Mesendoderm (in vitro differentiated cells): ENCODE measurements at regions not wholly inside any gene's neighbourhood (a gene's known extent, or its start where the extent isn't known, plus 50 kb on each side); places are given as distances from the start of the nearest gene placed in this dataset.

ENCODE experiments used
- DNase-seq: peaks from one replicate; pipeline ENCODE4 v3.0.0; 2013
- H2AK5ac ChIP-seq: 2 replicates; pipeline ENCODE4 v1.6.1; 2013; ENCODE audit warnings: low read length, inconsistent platforms
- H2BK120ac ChIP-seq: 2 replicates; pipeline ENCODE4 v1.6.1; 2013; ENCODE audit warnings: low read depth, mild to moderate bottlenecking, low read length, moderate library complexity, mixed read lengths
- H2BK15ac ChIP-seq: replicated peaks from 2 replicates; pipeline ENCODE4 v1.6.1; 2013; ENCODE audit warnings: low read depth, mild to moderate bottlenecking, moderate library complexity
- H2BK5ac ChIP-seq: 2 replicates; pipeline ENCODE4 v1.6.1; 2013; ENCODE audit warnings: low read length, inconsistent platforms
- H3K18ac ChIP-seq: 2 replicates; pipeline ENCODE4 v1.6.1; 2013; ENCODE audit warnings: mild to moderate bottlenecking, low read length, mixed read lengths
- H3K23ac ChIP-seq: one replicate; pipeline ENCODE4 v1.6.1; 2013; ENCODE audit warnings: low read length
- H3K27ac ChIP-seq: 2 replicates; pipeline ENCODE4 v1.5.1; 2013; ENCODE audit warnings: low read depth, mild to moderate bottlenecking, inconsistent platforms, low read length, moderate library complexity
- H3K27me3 ChIP-seq: 2 replicates; pipeline ENCODE4 v1.6.1; 2013; ENCODE audit warnings: low read length, control low read depth, mild to moderate bottlenecking, inconsistent platforms; ENCODE audit not compliant: insufficient read depth, poor library complexity
- H3K36me3 ChIP-seq: 2 replicates; pipeline ENCODE4 v1.6.1; 2013; ENCODE audit warnings: low read length, inconsistent platforms; ENCODE audit not compliant: control insufficient read depth, insufficient read depth
- H3K4ac ChIP-seq: one replicate; pipeline ENCODE4 v1.6.1; 2013; ENCODE audit warnings: low read depth, mild to moderate bottlenecking, low read length, moderate library complexity
- H3K4me1 ChIP-seq: 2 replicates; pipeline ENCODE4 v1.6.1; 2013; ENCODE audit warnings: low read depth, low read length, inconsistent platforms; ENCODE audit not compliant: control insufficient read depth
- H3K4me2 ChIP-seq: 2 replicates; pipeline ENCODE4 v1.6.1; 2013; ENCODE audit warnings: low read length
- H3K4me3 ChIP-seq: 2 replicates; pipeline ENCODE4 v1.5.1; 2013; ENCODE audit warnings: mild to moderate bottlenecking, low read length
- H3K56ac ChIP-seq: one replicate; pipeline ENCODE4 v1.6.1; 2013; ENCODE audit warnings: low read length
- H3K79me1 ChIP-seq: 2 replicates; pipeline ENCODE4 v1.6.1; 2013; ENCODE audit warnings: low read length, inconsistent platforms
- H3K79me2 ChIP-seq: 2 replicates; pipeline ENCODE4 v1.6.1; 2013; ENCODE audit warnings: mild to moderate bottlenecking, low read length; ENCODE audit not compliant: control insufficient read depth, insufficient read depth
- H3K9ac ChIP-seq: 2 replicates; pipeline ENCODE4 v1.6.1; 2013; ENCODE audit warnings: low read length, inconsistent platforms
- H4K5ac ChIP-seq: one replicate; pipeline ENCODE4 v1.6.1; 2013; ENCODE audit warnings: low read length
- H4K8ac ChIP-seq: one replicate; pipeline ENCODE4 v1.6.1; 2013; ENCODE audit warnings: low read depth, mild to moderate bottlenecking, control low read depth, low read length, moderate library complexity
- WGBS: extraction: QIAGEN DNeasy Blood & Tissue Kit; methylation state at CpG from one replicate; pipeline ENCODE4 v1.1.7; 2013; ENCODE audit warnings: low lambda C conversion rate, missing lambda C conversion rate; ENCODE audit not compliant: insufficient coverage; ENCODE audit errors: extremely low coverage; 5-methylcytosine and 5-hydroxymethylcytosine counted together

DNA sequence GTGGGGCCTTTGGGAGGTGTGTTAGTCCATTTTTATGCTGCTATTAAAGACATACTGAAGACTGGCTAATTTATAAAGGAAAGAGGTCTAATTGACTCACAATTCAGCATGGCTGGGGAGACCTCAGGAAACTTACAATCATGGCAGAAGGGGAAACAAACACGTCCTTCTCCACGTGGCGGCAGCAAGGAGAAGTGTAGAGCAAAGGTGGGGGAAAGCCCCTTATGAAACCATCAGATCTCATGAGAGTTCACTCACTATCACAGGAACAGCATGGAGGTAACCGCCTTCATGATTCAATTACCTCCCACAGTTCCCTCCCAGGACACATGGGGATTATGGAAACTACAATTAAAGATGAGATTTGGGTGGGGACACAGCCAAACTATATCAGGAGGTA is 187.1 kb upstream of the OSR1 start:
- Histone ChIP-seq H2BK5ac (no peak overlapping the region), H3K4me1 (no peaks in the 10 kb centered on the region), H3K56ac (no peak overlapping the region), H3K4ac (no peak overlapping the region), H3K18ac (no peak overlapping the region), H2BK15ac (no peak overlapping the region), H3K9ac (no peak overlapping the region), H4K8ac (no peak overlapping the region), H3K4me2 (no peak overlapping the region), H3K79me1 (no peaks in the 10 kb centered on the region), H3K36me3 (no peaks in the 10 kb centered on the region), H3K27me3 (no peaks in the 10 kb centered on the region), H3K27ac (no peak overlapping the region), H3K79me2 (no peaks in the 10 kb centered on the region), H4K5ac (no peak overlapping the region), H3K23ac (no peak overlapping the region), H3K4me3 (no peak overlapping the region), H2BK120ac (no peak overlapping the region), H2AK5ac (no peak overlapping the region)
- WGBS: no CpG with 5 or more reads among the region's 4 CpGs
- peak; percentile 41 for DNase-seq

- Histone ChIP-seq H2BK5ac (no peak overlapping the region), H3K27me3 (no peaks in the 10 kb centered on the region), H2BK120ac (no peak overlapping the region), H4K5ac (no peak overlapping the region), H2AK5ac (no peak overlapping the region), H3K18ac (no peak overlapping the region), H3K4me2 (no peak overlapping the region), H3K23ac (no peak overlapping the region), H3K4ac (no peak overlapping the region), H3K4me3 (no peak overlapping the region), H3K4me1 (no peaks in the 10 kb centered on the region), H3K27ac (no peak overlapping the region), H3K79me1 (no peaks in the 10 kb centered on the region), H3K79me2 (no peaks in the 10 kb centered on the region), H3K36me3 (no peaks in the 10 kb centered on the region), H3K9ac (no peak overlapping the region), H3K56ac (no peak overlapping the region), H4K8ac (no peak overlapping the region), H2BK15ac (no peak overlapping the region)
- WGBS: no CpG with 5 or more reads among the region's 2 CpGs
- DNase-seq: no peak
Observed at GRCh38 chr2:19543663-19544383, 185.4 kb upstream of the OSR1 start.

GRCh38 chr2:19542796-19543662 is 184.6 kb upstream of the OSR1 start:
- Histone ChIP-seq H3K9ac (no peak overlapping the region), H4K8ac (no peak overlapping the region), H3K23ac (no peak overlapping the region), H3K36me3 (no peaks in the 10 kb centered on the region), H3K27me3 (no peaks in the 10 kb centered on the region), H2AK5ac (no peak overlapping the region), H3K4me2 (no peak overlapping the region), H2BK120ac (no peak overlapping the region), H2BK15ac (no peak overlapping the region), H3K27ac (no peak overlapping the region), H3K79me1 (no peaks in the 10 kb centered on the region), H3K4me3 (no peak overlapping the region), H3K79me2 (no peaks in the 10 kb centered on the region), H3K18ac (no peak overlapping the region), H3K56ac (no peak overlapping the region), H3K4ac (no peak overlapping the region), H3K4me1 (no peaks in the 10 kb centered on the region), H2BK5ac (no peak overlapping the region), H4K5ac (no peak overlapping the region)
- no CpG with 5 or more reads among the region's 8 CpGs for WGBS
- DNase-seq: no peak

DNA sequence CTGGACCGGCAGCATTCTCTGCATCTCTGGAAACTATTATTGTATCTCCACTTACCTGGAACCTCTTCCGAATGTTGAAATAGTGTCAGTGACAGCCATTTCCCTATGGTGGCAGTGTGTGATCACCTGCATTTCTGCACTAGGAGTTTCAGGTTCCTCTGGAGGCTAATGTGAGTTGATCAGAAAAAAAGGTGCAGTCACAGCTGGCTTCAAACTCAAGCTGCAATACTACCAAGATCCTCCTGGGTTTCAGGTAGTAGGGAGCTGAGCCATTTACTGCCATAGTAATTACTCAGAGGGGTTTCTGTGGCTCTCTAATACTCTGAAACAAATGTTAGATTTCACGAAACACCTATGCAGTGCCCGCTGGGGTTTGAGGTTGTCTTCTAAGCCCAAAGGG is 183.5 kb upstream of the OSR1 start:
- no peak overlapping the region for H2BK15ac ChIP-seq

GRCh38 chr2:19540739-19541525 is 182.5 kb upstream of the OSR1 start:
- Histone ChIP-seq H2BK15ac (no peak overlapping the region), H2BK5ac (no peak overlapping the region), H4K5ac (no peak overlapping the region), H2BK120ac (no peak overlapping the region), H3K36me3 (no peaks in the 10 kb centered on the region), H3K4me2 (no peak overlapping the region), H3K79me1 (no peaks in the 10 kb centered on the region), H2AK5ac (no peak overlapping the region), H3K9ac (no peak overlapping the region), H3K56ac (no peak overlapping the region), H3K27ac (no peak overlapping the region), H3K4me1 (no peaks in the 10 kb centered on the region), H3K79me2 (no peaks in the 10 kb centered on the region), H3K4me3 (no peak overlapping the region), H3K27me3 (no peaks in the 10 kb centered on the region), H3K18ac (no peak overlapping the region), H3K4ac (no peak overlapping the region), H4K8ac (no peak overlapping the region), H3K23ac (no peak overlapping the region)
- DNase-seq: no peak
- WGBS: no CpG with 5 or more reads among the region's 7 CpGs

More for the DNA sequence above, 183.5 kb upstream of the OSR1 start:
- Histone ChIP-seq H4K5ac (no peak overlapping the region), H3K4me2 (no peak overlapping the region), H3K4ac (no peak overlapping the region), H3K4me1 (no peaks in the 10 kb centered on the region), H3K9ac (no peak overlapping the region), H3K27ac (no peak overlapping the region), H3K36me3 (no peaks in the 10 kb centered on the region), H3K18ac (no peak overlapping the region), H3K4me3 (no peak overlapping the region), H3K23ac (no peak overlapping the region), H2AK5ac (no peak overlapping the region), H3K27me3 (no peaks in the 10 kb centered on the region), H3K79me2 (no peaks in the 10 kb centered on the region), H4K8ac (no peak overlapping the region), H2BK120ac (no peak overlapping the region), H2BK5ac (no peak overlapping the region), H3K79me1 (no peaks in the 10 kb centered on the region), H3K56ac (no peak overlapping the region)
- DNase-seq: peak; percentile 52
- no CpG with 5 or more reads among the region's 4 CpGs for WGBS
